ENCODE measurements at regions not wholly inside any gene's neighbourhood (a gene's known extent, or its start where the extent isn't known, plus 50 kb on each side); places are given as distances from the start of the nearest gene placed in this dataset.

GRCh38 chr5:124663101-124663506 lies 83.3 kb downstream of the ZNF608 start:
- no peak for TF ChIP-seq CTCF (conservative IDR thresholded peaks at IDR 0.05; ENCODE audit: low read depth, low read length)
- no peak for TF ChIP-seq EZH2 (IDR thresholded peaks at IDR 0.05; ENCODE audit: borderline replicate concordance, low read depth, low read length, poor library complexity, severe bottlenecking)
